NCI-H82 treated with DMSO at 0.1 percent for 48 hours (cell line): ENCODE measurements at regions not wholly inside any gene's neighbourhood (a gene's known extent, or its start where the extent isn't known, plus 50 kb on each side); places are given as distances from the start of the nearest gene placed in this dataset.
"Not testable (repeated sequence)": the region's sequence is repeated elsewhere in the genome, so short reads cannot be mapped to it uniquely, and the experiment has no call there.

Source experiments
- DNase-seq: peaks from one replicate; lab custom pipeline; 2025; ENCODE audit not compliant: unreplicated experiment; lab: John Stamatoyannopoulos, UW

- DNase-seq, result no peak
Measured at GRCh38 chr5:118095115-118095514, 893.2 kb downstream of the DTWD2 start.

- DNase-seq, result no peak
Measured at GRCh38 chr5:118088448-118088847, 899.9 kb downstream of the DTWD2 start.

GRCh38 chr5:118076490-118076889 lies 911.9 kb downstream of the DTWD2 start:
- DNase-seq, result no peak

GRCh38 chr5:118070041-118070440 lies 918.3 kb downstream of the DTWD2 start:
- peak; percentile 63 for DNase-seq

- no peak for DNase-seq
Measured at GRCh38 chr5:118069452-118069851, 918.9 kb downstream of the DTWD2 start.

GRCh38 chr5:118068886-118069285 lies 919.5 kb downstream of the DTWD2 start:
- DNase-seq, result peak; percentile 10

GRCh38 chr5:118063836-118064235 lies 924.5 kb downstream of the DTWD2 start:
- DNase-seq, result not testable (repeated sequence)

- no peak for DNase-seq
Measured at GRCh38 chr5:118060833-118061232, 927.5 kb downstream of the DTWD2 start.

GRCh38 chr5:118052503-118052902 lies 935.8 kb downstream of the DTWD2 start:
- DNase-seq, result no peak

GRCh38 chr5:118044169-118044568 lies 944.2 kb downstream of the DTWD2 start:
- DNase-seq, result no peak

- no peak for DNase-seq
Measured at GRCh38 chr5:118043531-118043930, 944.8 kb downstream of the DTWD2 start.

- DNase-seq, result no peak
Measured at GRCh38 chr5:118042076-118042475, 946.3 kb downstream of the DTWD2 start.

GRCh38 chr5:118040496-118040895 lies 947.9 kb downstream of the DTWD2 start:
- no peak for DNase-seq

GRCh38 chr5:118033686-118034338 lies 954.5 kb downstream of the DTWD2 start:
- no peak for DNase-seq

- no peak for DNase-seq
Measured at GRCh38 chr5:118029807-118030206, 958.5 kb downstream of the DTWD2 start.

GRCh38 chr5:118022062-118022461 lies 966.3 kb downstream of the DTWD2 start:
- DNase-seq, result no peak

GRCh38 chr5:118017536-118017935 lies 970.8 kb downstream of the DTWD2 start:
- no peak for DNase-seq

- no peak for DNase-seq
Measured at GRCh38 chr5:118016396-118016795, 972.0 kb downstream of the DTWD2 start.

GRCh38 chr5:118015511-118015910 lies 972.8 kb downstream of the DTWD2 start:
- DNase-seq, result no peak

- no peak for DNase-seq
Measured at GRCh38 chr5:118009741-118010297, 978.5 kb downstream of the DTWD2 start.

GRCh38 chr5:118008779-118009178 lies 979.6 kb downstream of the DTWD2 start:
- DNase-seq, result no peak

GRCh38 chr5:118007262-118007661 lies 981.1 kb downstream of the DTWD2 start:
- DNase-seq, result no peak

- DNase-seq, result no peak
Measured at GRCh38 chr5:118006219-118006618, 982.1 kb downstream of the DTWD2 start.
